Posterior vena cava (tissue), 2 donors: ENCODE measurements at regions not wholly inside any gene's neighbourhood (a gene's known extent, or its start where the extent isn't known, plus 50 kb on each side); places are given as distances from the start of the nearest gene placed in this dataset.

Source experiments
- DNase-seq: peaks from one replicate; pipeline ENCODE4 v3.0.0-alpha.2; 2020; ENCODE audit warnings: low spot score
- intact Hi-C, 2 donors: fragments of 100-400 bp; cut with DNase I; formaldehyde crosslinking; loops; one replicate each; pipeline versions ENCODE4 v1.14.1 to v1.14.2; 2022 to 2023
- donor health status: DM: yes; HTN: yes; CAD: no.
- donor health status: DM: yes; HTN: yes; CAD: no.

DNA sequence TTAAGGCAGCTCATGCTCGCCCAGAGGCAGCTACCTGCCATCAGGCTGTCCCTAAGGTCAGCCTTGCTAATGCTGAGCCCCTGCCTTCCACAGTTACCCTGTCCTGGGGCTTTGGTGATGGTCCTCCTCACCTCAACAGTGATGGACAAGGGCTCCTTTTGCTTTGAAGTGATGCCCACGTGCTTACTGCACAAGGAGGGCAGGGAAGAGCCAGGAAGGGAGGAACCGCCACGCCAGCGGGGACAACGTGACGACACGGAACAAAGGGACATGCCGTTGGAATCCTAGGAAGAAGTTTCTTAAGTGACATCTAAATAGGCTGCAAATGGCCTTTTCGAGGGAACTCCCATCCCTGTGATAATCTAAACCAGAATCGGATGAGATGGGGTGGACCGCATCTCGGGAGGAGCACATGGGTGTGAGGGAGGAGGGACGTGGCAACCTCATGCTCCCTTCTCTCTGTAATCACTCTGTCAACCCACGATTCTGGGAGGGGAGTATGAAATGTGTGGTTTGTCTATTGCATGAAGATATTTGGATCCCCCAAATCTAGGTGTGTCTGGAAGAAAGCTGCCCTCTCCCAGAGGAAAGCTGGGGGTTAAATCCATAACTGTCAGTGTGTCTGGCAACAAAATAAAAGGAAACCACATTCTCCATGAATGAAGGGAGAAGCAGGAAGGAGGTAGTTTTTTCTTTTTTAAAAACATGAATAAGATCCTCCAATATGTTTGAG, 110.9 kb upstream of the IRF2BP2 start:
- DNase-seq = peak; percentile 87
- intact Hi-C loops = loop anchor here (5.0 to 10.0 kb wide), 7 partner anchors 109 to 364 kb away; partner anchors contain the start of gene IRF2BP2 (in 2 of the 2)

DNA sequence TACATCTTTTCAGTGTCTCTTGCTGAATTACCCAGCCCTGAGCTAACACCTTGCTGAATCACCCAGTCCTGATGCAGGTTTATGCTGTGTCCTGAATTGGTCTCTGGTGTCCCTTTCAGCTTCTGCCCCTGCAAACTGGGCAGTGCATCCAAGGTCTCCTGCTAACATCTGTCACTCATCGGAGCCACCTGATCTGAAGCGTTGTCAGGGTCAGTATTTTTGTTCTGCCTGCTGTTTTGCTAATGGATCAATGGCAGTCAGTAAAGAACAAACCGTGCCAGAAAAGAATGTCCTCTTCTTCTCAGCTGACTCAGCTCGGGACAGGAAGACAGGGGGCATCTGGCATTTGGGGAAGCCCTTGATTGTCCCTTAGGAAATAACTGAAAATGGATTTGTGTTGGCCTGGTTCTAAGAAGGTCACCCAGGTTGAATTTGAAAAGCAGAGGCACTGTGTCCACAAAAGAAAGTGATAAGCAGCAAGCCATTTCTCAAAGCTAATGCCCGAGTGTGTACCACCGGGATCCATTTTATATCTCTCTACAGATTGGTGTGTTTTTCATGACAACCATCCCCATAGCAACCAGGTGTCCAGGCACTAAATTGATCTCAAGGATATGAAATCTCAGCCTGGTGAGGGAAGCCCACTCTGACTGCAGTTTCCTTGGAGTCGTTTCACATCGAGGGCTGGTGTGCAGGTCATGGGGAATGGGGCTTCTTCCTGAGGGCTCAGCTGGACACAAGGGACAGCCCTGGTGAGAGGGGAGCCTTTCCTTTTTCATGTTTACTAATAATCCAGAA, 109.7 kb upstream of the IRF2BP2 start:
- no peak for DNase-seq
- intact Hi-C loops = loop anchor here (5.0 to 10.0 kb wide), 7 partner anchors 107 to 365 kb away; partner anchors contain the start of gene IRF2BP2 (in 2 of the 2)

DNA sequence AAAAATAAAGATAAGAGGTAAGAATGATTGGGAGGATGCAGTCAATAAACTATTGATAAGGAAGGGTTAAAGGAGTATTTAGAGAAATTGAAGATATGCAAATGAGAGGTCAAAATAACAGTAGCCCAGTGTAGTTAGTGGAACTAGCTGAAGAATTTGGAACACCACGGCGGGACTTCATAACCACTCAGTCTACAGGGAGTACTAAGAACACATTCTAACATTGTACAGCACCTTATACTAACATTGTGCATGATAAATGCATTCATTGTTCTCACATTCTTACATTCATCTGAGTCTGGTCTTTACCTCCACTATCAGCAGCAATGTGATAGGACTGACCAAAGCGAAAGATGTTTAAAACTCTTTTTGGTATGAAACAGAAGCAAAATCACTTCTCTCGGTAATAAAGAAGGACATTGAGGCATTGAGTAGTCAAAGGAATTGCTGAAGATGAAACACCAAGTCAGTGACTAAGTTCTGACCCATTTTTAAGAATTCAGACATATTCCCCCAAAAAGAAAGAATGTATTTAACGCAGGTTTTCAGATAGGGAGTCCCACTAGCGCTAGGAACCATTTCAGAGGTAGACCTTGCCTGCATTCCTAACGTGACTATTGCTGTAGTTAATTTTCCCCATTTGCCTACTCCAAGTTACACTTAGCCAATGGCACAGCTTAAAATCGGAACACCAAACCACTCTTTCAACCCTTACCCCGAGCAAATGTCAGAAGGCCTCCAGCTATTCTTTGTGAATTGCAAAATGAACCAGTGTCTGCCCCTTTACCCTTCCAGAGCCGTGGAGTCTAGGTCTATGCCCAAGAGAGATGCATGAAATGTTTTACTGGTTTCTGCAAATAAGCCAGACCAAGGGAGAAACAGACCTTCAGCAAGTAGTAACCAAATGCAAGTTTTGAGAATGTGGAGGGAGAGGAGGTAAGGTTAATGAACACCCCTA, 108.8 kb upstream of the IRF2BP2 start:
- intact Hi-C loops = no loop called here
- no peak for DNase-seq

DNA sequence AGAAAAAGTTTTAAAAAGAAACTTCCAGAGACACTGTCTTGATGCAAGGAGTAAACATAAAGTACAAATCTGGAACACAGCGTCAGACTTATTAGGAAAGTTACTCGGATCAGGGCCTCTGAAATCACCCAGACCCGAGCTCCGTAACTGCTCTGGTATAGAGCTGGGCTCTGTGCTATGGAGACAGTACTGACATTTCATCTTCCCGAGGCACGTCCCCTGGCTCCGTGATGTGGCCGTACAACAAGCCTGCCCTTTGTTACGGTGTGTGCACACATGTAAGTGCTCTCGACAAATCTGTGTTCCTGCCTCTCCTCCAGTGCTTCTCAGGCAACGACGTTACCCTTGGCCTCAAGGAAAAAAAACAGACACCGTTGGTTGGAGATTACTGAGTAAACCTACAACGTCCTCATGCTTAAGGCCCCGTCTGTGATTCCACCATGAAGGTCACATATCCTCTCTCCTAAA, 107.0 kb upstream of the IRF2BP2 start:
- DNase-seq = no peak
- intact Hi-C loops = no loop called here

DNA sequence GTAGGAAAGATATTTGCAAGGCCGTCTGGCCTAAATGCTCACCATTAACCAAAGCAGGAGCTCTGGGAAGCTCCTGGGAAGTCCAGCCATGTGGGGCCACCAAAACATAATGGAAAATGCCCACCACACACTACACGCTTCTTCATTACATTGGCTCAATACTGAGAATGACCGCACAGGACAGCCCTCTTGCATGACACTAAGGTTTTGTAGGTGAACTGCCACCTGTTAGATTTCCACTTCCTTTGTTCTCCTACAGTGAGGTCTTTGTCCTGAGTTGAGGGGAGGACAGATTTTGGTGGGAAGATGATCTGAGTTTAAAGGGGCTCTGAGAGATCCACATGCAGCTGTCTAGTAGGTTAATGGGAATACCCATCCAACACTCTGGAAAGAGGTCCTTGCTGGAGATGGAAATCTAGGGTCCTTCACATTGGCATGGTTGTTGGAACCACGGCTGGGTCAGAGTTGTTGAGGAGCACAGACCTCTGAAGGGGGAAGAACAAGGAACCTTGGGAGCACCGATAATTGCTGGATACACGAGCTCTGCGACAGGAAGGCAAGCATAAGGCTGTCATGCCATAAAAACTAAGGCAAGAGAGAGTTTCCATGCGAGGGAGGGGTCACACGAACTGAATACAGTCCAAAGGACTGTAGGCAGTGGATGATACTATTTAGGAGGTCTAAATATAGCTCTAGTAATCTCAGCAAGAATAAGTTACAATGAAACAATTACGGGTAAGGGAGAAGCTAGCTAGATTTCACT, 105.5 kb upstream of the IRF2BP2 start:
- intact Hi-C loops = no loop called here
- no peak for DNase-seq

DNA sequence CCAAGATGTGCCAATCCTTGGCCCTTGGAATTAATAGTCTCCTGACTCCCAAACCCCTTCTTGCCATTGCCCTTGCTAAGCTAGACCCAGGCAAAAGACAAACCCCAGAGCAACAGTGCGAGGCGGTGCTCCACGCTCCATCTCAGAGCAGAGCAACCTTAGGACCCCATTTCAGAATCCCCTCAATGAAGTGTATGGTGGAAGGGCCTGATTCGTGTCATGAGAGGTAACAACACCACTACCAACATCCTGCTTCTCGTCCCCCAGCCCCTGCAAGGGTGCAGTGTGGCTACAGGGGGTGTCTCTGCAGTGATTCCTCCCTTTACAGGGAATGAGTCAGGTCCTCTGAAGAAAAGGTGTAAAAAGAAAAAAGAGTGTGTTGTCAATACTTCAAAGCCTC, 103.9 kb upstream of the IRF2BP2 start:
- intact Hi-C loops = no loop called here
- DNase-seq = no peak

DNA sequence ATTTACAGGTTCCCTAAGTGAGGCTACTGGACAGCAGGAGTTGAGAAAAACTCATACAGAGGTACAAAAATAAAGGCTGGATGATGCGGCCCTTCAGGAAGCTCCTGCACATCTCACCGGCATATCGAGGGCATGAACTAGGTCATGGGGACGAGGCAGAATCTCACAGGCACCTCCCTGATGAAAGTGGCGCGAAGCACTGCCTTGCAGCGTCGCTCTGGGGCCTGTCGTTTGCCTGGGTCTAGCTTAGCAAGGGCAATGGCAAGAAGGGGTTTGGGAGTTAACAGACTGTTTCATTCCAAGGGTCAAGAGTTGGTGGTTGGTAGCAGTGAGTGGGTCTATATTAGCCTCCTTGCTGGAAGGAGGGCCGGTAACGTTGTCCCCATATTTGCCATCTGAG, 103.5 kb upstream of the IRF2BP2 start:
- no peak for DNase-seq
- intact Hi-C loops = no loop called here

DNA sequence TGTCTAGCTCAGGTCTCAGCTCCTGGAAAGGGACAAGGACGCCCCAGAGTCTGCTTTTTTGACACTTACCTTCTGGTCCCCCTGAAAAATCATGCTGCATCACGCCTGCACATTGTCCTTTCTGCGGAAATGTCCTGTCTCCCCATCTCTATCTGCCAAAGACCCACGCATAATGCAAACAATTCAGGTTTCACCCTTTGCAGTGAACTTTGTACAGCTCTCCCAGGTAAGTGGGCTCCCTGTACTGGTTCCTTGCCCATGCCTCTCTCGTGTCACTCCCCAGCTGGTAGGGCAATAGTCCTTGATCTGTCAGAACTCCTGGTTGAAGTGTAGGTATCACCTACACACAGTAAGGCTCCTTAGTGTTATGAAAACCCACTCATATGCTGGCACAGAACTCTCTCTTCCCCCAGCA, 102.9 kb upstream of the IRF2BP2 start:
- intact Hi-C loops = no loop called here
- no peak for DNase-seq

DNA sequence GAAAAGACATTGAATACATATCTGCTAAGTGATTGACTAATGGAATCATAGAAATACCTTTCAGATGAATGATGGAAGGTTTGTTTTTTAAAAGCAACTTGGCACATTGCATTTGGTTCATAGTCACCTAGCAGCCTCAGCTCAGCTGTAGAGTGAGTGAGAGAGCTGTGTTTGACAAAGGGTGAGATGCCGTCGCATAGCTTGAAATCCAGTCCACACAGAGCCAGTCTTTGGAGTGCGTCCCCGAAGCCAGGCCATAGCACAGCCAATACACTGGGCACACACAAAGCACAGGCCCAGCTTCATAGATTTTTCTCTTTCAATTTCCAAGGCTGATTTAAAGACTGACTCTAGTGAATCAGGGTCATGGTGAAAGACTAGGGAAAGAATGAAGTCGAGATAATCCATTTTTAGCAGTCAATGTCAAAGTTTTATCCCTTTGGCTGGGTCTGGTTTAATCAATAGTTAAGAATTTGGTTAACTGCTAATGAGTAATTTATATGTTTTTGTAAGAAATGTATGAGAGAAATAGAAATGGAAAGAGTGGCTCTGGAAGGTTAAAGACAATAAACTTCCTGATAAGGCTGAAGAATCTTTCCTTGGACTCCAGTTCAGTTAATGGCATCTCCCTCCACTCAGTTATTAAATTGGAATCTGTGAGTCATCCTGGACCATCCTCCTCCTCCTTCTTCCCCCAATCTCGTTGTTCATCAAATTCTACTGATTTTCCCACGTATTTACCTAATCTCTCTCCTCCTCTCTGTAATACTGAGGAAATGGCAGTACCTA, 101.2 kb upstream of the IRF2BP2 start:
- DNase-seq = no peak
- intact Hi-C loops = no loop called here

DNA sequence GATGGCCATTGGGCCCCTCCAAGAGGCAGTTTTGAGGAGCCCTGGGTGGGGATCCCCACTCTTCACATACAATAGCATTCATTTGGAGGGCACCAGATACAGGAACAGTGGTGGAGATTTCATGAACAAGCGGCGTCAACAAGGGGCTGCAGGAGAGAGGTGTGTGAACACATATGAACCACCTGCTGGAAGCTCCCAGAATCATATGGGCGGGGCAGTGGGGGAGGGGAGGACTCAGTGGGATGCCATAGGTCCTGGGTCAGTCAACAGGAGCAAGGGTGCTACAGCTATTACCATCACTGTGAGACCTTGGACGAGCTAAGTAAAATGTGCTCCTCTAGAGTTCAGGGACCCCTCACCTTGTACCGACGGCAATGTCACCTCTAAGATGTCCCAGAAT, 100.4 kb upstream of the IRF2BP2 start:
- intact Hi-C loops = no loop called here
- DNase-seq = no peak

DNA sequence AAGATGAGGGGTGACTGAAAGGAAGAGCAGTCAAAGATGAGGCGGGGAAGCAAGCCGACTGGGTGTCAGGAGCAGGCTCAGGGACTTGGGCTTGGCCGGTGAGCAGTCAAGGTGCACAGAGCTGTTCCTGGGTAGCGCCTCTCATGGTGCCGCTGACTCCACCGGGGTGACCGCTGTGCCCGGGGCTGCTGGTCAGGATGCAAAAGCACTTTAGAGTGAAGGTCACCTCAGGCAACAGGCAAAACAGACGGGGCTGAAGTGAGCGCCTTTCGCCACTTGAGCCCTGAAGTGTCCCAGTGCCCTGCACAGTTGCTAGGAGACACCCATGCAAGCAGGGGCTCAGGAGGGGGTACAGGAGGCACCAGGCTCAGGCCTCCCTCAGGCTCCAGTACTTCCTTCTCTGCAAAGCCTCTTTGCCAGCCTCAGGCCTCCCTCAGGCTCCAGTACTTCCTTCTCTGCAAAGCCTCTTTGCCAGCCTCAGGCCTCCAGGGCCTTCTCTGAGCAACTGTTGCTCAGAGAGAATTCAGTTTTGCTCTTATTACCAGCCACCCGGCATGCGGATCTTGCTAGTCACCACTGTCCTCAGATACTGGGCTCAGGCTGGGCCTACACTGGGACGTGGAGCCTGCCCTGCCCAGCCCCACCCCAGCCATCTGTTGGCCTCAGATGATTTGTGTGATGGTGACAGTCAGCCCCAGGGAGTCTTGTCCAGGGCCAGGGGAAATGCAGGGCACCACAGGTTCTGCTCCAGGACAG, 99.7 kb upstream of the IRF2BP2 start:
- intact Hi-C loops = no loop called here
- DNase-seq = no peak

DNA sequence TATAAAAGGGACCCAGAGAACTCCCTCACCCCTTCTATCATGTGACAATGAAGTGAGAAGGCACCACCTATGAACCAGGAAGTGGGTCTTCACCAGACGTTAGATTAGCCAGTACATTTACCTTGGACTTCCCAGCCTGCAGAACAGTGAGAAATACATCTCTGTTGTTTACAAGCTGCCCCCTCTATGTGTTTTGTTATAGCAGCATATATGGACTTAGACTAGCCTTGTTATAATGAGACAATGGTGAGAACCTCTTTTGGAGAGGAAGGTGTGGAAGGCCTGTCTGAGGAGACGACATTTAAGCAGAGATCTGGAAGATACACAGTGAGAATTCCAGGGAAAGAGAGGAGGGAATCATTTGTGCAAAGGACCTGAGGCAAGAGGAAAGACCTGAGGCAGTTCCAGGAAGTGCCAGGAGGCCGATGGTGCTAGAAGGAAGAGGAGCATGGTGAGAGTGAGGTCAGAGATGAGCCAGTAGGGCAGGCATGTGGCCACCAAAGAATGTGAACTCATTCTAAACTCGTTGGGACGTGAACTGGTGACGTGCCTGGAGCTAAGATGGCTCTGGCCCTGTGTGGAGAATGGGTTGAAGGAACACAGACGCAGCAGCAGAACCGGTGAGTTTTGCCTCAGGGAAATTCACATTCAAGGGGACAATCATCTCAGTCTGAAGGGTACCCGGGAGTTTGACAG, 98.9 kb upstream of the IRF2BP2 start:
- DNase-seq = no peak
- intact Hi-C loops = no loop called here

DNA sequence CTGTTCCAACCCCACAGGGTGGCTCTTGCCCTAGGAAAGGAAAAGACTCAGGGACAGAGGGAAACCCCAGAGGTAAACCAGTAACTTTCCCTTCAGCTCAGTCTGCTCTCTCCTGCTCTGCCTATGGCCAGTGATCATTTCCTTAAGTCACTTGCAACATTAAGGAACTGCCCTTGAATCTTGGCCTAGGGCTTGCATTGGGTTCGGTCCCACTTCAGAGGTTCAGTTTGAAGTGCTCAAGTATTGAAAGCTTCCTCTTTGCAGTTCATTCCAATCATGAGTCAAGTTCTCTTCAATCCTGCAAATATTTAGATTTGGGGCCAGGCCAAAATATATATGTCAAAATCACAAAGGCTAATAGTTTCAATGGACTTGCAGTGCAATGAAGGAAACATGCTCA, 97.7 kb upstream of the IRF2BP2 start:
- no peak for DNase-seq
- intact Hi-C loops = no loop called here

DNA sequence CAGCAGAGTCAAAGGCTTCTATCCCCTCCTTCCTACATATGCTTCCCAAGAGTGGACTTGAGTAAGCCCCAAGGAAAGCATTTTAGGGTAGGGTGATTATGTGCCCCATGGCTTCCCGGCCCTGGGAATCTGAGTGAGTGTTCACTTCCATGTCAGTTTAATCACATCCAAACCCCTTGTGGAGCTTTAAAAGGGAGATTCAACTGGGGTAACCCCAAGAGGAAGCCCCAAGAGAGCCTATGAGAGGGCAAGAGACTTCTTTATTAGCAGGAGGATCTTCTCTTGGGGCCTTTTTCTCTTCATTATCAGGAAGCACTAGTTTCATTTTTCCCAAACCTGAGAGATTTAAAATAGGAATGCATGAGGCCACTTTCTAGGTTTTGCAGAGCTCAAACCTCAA, 97.0 kb upstream of the IRF2BP2 start:
- DNase-seq = no peak
- intact Hi-C loops = no loop called here

DNA sequence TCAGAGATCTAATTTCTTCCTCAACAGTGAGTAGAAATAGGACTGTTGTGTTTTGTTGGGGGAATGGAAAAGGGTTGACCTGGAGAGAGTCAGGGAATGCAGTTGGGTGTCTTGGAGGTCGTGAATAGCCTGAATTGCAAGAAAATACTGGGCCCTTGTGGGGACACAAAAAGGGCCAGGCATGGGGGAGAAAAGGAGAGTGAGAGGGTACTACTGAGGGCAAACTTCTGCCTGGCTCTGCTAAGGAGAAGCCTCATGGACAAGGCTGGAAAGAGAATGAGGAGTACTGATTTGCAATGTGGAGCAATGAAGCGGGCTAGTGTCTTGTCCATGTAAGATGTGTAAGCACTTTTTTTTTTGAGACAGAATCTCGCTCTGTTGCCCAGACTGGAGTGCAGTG, 96.2 kb upstream of the IRF2BP2 start:
- intact Hi-C loops = no loop called here
- no peak for DNase-seq

DNA sequence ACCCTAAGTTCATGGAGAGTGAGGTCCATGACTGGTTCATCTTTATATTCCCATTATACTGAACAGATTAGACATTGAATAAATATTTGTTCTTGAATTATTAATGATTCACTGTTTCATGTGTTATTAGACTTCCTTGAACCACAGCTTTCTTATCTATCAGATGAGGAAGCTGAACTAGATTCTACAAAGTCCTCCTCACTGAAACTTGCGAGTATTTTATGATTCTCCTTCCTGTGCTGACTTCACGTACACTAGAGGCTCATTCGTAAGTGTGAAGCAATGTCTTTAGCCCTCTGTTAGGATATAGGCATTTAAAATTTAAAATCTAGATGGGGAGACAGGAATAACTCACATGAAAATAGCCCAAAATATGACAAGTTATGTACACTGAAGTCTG, 95.6 kb upstream of the IRF2BP2 start:
- intact Hi-C loops = no loop called here
- DNase-seq = no peak
